Mucosa of rectum (tissue), 2 donors: ENCODE measurements at regions not wholly inside any gene's neighbourhood (a gene's known extent, or its start where the extent isn't known, plus 50 kb on each side); places are given as distances from the start of the nearest gene placed in this dataset.

Experiments
- H3K27ac ChIP-seq, 2 donors: one replicate each; pipeline ENCODE4 v1.7.0; 2013; ENCODE audit warnings: inconsistent platforms in 2 of 2, low read depth in 2 of 2, low read length in 2 of 2
- H3K27me3 ChIP-seq, 2 donors: one replicate each; pipeline ENCODE4 v1.7.0; 2013; ENCODE audit warnings: low read length in 2 of 2; ENCODE audit not compliant: control insufficient read depth in 2 of 2, insufficient read depth in 2 of 2
- H3K36me3 ChIP-seq, 2 donors: one replicate each; pipeline ENCODE4 v1.7.0; 2013; ENCODE audit warnings: low read length in 2 of 2; ENCODE audit not compliant: control insufficient read depth in 2 of 2, insufficient read depth in 2 of 2
- H3K4me1 ChIP-seq, 2 donors: one replicate each; pipeline ENCODE4 v1.7.0; 2013; ENCODE audit warnings: low read length in 2 of 2, mild to moderate bottlenecking in 1 of 2; ENCODE audit not compliant: control insufficient read depth in 2 of 2, insufficient read depth in 2 of 2
- H3K4me3 ChIP-seq, 2 donors: one replicate each; pipeline ENCODE4 v1.7.0; 2013; ENCODE audit warnings: low read length in 2 of 2
- H3K9ac ChIP-seq, 2 donors: one replicate each; pipeline ENCODE4 v1.7.0; 2013; ENCODE audit warnings: low read length in 2 of 2, low read depth in 1 of 2, mild to moderate bottlenecking in 1 of 2
- H3K9me3 ChIP-seq, 2 donors: one replicate each; pipeline ENCODE4 v1.7.0; 2013; ENCODE audit warnings: low read length in 2 of 2; ENCODE audit not compliant: control insufficient read depth in 2 of 2
- donor health status: healthy.
- donor health status: Normal muscosa, but diverticular disease.

GRCh38 chr12:90170740-90171139 lies 462.1 kb upstream of the ATP2B1 start:
- Histone ChIP-seq H3K4me1 (no peaks in the 10 kb centered on the region), H3K9ac (no peak overlapping the region), H3K9me3 (no peaks in the 10 kb centered on the region), H3K4me3 (no peak overlapping the region), H3K36me3 (no peaks in the 10 kb centered on the region), H3K27ac (no peak overlapping the region), H3K27me3 (no peaks in the 10 kb centered on the region)

GRCh38 chr12:90167518-90168208 lies 459.0 kb upstream of the ATP2B1 start:
- Histone ChIP-seq H3K36me3 (no peaks in the 10 kb centered on the region), H3K9ac (no peak overlapping the region), H3K4me1 (no peaks in the 10 kb centered on the region), H3K27ac (no peak overlapping the region), H3K4me3 (no peak overlapping the region), H3K27me3 (no peaks in the 10 kb centered on the region), H3K9me3 (no peaks in the 10 kb centered on the region)

GRCh38 chr12:90166671-90167070 lies 458.0 kb upstream of the ATP2B1 start:
- H3K27me3 ChIP-seq = no peaks in the 10 kb centered on the region
- no peaks in the 10 kb centered on the region for H3K4me1 ChIP-seq
- H3K9me3 ChIP-seq = no peaks in the 10 kb centered on the region
- no peak overlapping the region for H3K27ac ChIP-seq
- no peaks in the 10 kb centered on the region for H3K36me3 ChIP-seq
- H3K9ac ChIP-seq = no peak overlapping the region
- H3K4me3 ChIP-seq = no peak overlapping the region

- Histone ChIP-seq H3K36me3 (no peaks in the 10 kb centered on the region), H3K9ac (no peak overlapping the region), H3K4me3 (no peak overlapping the region), H3K27me3 (no peaks in the 10 kb centered on the region), H3K9me3 (no peaks in the 10 kb centered on the region), H3K27ac (no peak overlapping the region), H3K4me1 (no peaks in the 10 kb centered on the region)
Measured at GRCh38 chr12:90166012-90166411, 457.4 kb upstream of the ATP2B1 start.

- H3K9ac ChIP-seq = no peak overlapping the region
- no peak overlapping the region for H3K4me3 ChIP-seq
Measured at GRCh38 chr12:90163975-90164374, 455.3 kb upstream of the ATP2B1 start.

GRCh38 chr12:90153827-90154226 lies 445.2 kb upstream of the ATP2B1 start:
- H3K9me3 ChIP-seq = no peaks in the 10 kb centered on the region
- no peak overlapping the region for H3K9ac ChIP-seq
- no peaks in the 10 kb centered on the region for H3K4me1 ChIP-seq
- no peak overlapping the region for H3K27ac ChIP-seq
- no peaks in the 10 kb centered on the region for H3K36me3 ChIP-seq
- H3K27me3 ChIP-seq = no peaks in the 10 kb centered on the region
- no peak overlapping the region for H3K4me3 ChIP-seq

More at GRCh38 chr12:90163975-90164374, 455.3 kb upstream of the ATP2B1 start:
- Histone ChIP-seq H3K27ac (no peak overlapping the region), H3K4me1 (no peaks in the 10 kb centered on the region), H3K36me3 (no peaks in the 10 kb centered on the region), H3K9me3 (no peaks in the 10 kb centered on the region), H3K27me3 (no peaks in the 10 kb centered on the region)

GRCh38 chr12:90152897-90153624 lies 444.4 kb upstream of the ATP2B1 start:
- Histone ChIP-seq H3K36me3 (no peaks in the 10 kb centered on the region), H3K4me3 (no peak overlapping the region), H3K4me1 (no peaks in the 10 kb centered on the region), H3K9ac (no peak overlapping the region), H3K27ac (no peak overlapping the region), H3K9me3 (no peaks in the 10 kb centered on the region), H3K27me3 (no peaks in the 10 kb centered on the region)

- no peaks in the 10 kb centered on the region for H3K4me1 ChIP-seq
- H3K27ac ChIP-seq = no peak overlapping the region
- H3K4me3 ChIP-seq = no peak overlapping the region
- H3K9me3 ChIP-seq = no peaks in the 10 kb centered on the region
- H3K9ac ChIP-seq = no peak overlapping the region
- H3K27me3 ChIP-seq = no peaks in the 10 kb centered on the region
- H3K36me3 ChIP-seq = no peaks in the 10 kb centered on the region
Measured at GRCh38 chr12:90151491-90152015, 442.9 kb upstream of the ATP2B1 start.

- Histone ChIP-seq H3K36me3 (no peaks in the 10 kb centered on the region), H3K9me3 (no peaks in the 10 kb centered on the region), H3K4me3 (no peak overlapping the region), H3K27me3 (no peaks in the 10 kb centered on the region), H3K9ac (no peak overlapping the region), H3K4me1 (no peaks in the 10 kb centered on the region), H3K27ac (no peak overlapping the region)
Measured at GRCh38 chr12:90149453-90149852, 440.8 kb upstream of the ATP2B1 start.

- Histone ChIP-seq H3K27ac (no peak overlapping the region), H3K27me3 (no peaks in the 10 kb centered on the region), H3K4me3 (no peak overlapping the region), H3K9ac (no peak overlapping the region), H3K36me3 (no peaks in the 10 kb centered on the region), H3K4me1 (no peaks in the 10 kb centered on the region), H3K9me3 (no peaks in the 10 kb centered on the region)
Measured at GRCh38 chr12:90129366-90130030, 420.9 kb upstream of the ATP2B1 start.
